AML-193 (cell line): ENCODE measurements at regions not wholly inside any gene's neighbourhood (a gene's known extent, or its start where the extent isn't known, plus 50 kb on each side); places are given as distances from the start of the nearest gene placed in this dataset.
"Not testable (repeated sequence)": the region's sequence is repeated elsewhere in the genome, so short reads cannot be mapped to it uniquely, and the experiment has no call there.

Experiments
- DNase-seq, 2 experiments: peaks; one replicate each; lab custom pipeline; 2025; lab: John Stamatoyannopoulos, UW

- no peak for DNase-seq
Observed at GRCh38 chr3:24545887-24546286, 51.2 kb upstream of the THRB start.

DNA sequence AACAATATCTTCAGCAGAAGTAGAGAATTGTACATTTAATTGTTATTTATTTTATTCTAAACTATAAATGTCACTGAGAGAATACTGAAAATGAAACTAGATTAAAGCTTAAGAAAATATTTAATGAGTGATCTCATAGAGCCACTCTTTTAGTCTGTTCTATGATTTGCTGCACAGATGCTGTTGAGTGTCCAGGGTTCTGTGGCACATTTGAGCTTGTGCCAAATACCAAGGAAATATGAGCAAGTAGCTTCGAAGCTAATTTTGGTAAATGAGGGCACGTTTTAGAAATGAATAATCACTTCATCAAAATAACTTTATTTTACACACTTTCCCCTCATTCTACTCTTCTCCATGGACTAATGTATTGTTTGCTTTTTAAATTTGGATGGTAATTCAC is 53.6 kb upstream of the THRB start:
- no peak for DNase-seq

GRCh38 chr3:24550588-24550987 is 55.9 kb upstream of the THRB start:
- no peak for DNase-seq

DNA sequence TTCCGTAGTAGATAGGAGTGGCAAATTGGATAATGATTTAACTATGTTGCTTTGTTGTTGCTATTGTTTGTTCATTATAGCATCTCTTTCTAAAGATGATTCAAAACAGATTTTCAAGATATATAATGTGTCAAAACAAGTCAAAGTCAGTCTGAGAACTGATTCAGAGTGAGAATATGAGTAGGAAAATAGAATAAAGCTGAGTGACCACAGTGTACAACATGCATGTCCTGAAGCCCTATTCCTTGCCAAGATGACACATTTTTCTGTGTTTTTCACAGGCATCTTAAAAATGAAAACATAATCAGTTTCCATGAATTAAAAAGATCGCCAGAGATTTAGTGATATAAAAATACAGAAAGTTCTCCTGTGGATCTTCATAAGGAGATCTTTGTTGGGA is 57.0 kb upstream of the THRB start:
- DNase-seq: no peak

DNA sequence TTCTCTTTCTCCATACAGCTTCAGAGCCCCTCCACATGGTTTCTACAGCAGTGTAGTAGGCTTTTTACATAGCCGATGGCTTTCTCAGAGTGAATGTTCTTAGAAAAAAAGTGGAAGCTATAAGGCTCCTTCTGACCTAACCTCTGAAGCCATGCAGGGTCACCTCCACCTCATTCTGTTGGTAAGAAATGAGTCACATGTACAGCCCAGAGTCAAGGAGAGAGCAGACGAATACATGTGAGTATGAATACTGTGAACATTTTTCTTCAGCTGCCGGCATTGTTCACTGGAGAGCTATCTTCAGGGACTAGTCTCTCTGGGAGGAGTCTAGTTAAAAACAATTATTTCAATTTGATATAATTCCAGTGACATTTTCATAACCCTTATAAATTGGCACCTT is 68.2 kb upstream of the THRB start:
- DNase-seq: no peak

DNA sequence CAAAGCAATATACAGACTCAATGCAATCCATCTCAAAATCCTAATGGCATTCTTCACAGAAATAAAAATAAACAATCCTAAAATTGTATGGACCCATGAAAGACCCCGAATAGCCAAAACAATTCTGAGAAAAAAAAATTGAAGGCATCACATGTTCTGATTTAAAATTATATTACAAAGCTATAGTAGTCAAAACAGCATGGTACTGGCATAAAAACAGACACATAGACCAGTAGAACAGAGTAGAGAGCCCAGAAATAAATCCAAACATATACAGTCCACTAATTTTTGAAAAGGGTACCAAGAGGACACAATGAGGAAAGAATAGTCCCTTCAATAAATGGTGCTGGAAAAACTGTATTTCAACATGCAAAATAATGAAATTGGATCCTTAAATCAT is 70.4 kb upstream of the THRB start:
- DNase-seq: no peak

DNA sequence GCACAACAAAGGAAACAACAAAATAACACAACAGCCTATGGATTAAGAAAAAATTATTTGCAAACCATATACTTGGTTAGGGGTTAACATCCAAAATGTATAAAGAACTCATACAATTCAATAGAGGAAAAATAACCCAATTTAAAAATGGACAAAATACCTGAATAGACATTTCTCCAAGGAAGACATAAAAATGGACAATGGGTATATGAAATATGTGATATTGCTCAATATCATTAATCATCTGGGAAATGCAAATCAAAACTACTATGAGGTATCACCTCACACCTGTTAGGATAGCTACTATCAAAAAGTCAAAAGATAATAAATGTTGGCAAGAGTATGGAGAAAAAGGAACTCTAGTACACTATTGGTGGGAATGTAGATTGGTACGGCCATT is 71.0 kb upstream of the THRB start:
- no peak for DNase-seq

GRCh38 chr3:24566927-24567326 is 72.3 kb upstream of the THRB start:
- DNase-seq: no peak

DNA sequence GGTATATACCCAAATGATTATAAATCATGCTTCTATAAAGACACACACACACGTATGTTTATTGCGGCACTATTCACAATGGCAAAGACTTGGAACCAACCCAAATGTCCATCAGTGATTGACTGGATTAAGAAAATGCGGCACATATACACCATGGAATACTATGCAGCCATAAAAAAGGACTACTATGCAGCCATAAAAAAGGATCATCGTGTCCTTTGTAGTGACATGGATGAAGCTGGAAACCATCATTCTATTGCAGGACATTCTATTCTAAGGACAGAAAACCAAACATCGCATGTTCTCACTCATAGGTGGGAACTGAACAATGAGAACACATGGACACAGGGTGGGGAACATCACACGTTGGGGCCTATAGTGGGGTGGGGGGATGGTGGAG is 77.8 kb upstream of the THRB start:
- DNase-seq: not testable (repeated sequence)

- no peak for DNase-seq
Observed at GRCh38 chr3:24573576-24573975, 78.9 kb upstream of the THRB start.

GRCh38 chr3:24578324-24578723 is 83.7 kb upstream of the THRB start:
- DNase-seq: no peak

- DNase-seq: no peak
Observed at GRCh38 chr3:24578951-24579421, 84.3 kb upstream of the THRB start.

- DNase-seq: no peak
Observed at GRCh38 chr3:24582431-24583403, 88.1 kb upstream of the THRB start.

- DNase-seq: no peak
Observed at GRCh38 chr3:24586920-24587319, 92.3 kb upstream of the THRB start.

DNA sequence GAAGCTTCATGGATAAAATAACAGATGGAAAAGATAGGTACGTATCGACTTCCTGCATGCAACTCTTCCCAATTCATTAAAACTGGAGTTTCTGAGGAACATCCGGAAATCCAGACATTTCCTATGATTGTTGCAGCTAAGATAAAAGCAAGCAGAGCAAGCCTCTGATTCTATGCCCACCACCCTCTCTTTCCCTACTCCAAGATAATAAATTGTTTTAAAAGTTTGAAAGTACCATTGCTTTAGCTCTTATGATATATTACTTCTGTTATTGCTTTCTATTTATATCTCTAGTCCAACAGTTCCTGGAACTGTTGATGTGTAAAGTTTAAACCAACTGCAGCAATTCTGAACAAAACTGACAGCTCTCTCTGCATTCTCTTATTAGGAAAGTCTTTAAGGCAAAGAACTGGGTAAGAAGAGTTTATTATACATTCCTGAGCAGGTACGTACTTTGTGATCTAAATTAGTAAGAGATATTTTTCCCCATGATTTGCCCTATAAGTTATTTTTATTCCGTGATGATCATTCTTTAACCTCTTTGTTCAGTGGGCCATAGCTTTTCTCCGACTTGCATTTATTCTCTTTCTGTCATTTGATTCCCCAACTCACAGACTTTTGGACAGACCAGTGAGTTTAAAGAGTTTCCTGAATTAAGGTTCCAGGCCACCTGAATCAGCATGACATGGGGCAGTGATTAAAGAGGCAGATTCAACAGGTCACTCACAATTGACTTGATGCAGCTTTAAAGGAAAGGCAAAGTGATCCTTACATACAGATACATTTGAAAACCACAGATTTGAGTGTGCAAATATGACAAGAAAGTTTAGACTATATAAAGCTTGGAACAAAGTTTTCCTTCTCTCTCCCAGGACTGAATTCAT is 94.2 kb upstream of the THRB start:
- DNase-seq: no peak

- DNase-seq: no peak
Observed at GRCh38 chr3:24589513-24589851, 94.8 kb upstream of the THRB start.

DNA sequence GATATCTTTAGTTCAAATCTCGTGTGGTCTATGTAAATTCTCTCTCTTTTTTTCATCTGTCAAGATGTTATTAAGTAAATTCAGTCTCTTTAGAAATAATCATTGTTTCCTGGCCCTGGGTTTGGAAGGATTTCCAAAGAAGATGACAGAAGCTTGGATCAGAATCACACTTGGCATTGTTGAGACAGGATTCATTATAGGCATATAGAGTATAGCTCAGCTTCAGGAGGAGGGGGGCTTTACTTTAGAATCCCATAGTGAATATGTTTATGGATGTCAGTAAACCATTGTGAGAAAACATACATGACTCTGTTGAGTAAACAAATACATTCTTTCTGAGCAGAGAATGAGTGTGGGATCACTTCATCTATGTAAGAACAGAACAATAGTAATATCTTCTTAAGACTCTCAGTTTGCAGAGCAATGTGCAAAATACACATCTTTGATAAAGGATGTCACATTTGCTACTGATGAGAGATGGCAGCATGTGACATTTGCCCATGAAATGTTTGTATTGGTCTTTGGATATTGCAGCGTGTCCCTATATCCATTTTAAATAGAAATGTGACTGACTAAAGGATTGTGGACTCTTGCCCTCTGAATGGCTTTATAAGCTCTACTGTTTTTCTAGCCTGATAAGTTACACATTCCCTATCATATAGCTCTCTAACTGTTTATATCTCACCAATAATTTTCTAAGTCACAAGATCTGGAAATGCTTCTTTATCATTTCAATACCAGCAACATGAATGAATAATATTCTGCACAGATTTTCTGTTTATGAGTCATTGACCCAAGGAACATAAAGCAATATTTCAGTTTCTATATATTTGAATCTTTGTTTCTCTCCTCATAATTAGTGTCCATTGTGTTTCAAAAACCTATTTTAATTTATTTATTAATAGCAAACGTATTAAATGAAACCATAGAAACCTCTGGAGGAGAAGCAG is 95.6 kb upstream of the THRB start:
- no peak for DNase-seq

DNA sequence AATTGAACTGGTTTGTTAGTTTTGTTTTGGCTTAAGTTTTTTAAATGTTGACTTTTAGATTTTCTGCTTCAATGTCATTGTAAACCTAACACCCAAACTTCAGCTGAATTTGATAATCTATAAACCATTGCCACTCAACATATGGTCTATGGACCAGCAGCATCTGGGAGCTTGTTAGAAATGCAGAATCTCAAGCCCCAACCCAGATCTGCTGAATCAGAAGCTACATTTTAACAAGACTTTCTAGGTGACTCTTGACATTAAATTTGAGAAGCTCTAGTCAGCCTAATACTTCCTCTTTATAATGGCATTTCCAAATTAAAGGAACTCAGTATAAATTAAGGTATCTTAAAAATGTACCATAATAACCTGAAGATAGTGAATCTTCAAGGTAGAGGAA is 96.5 kb upstream of the THRB start:
- DNase-seq: no peak

DNA sequence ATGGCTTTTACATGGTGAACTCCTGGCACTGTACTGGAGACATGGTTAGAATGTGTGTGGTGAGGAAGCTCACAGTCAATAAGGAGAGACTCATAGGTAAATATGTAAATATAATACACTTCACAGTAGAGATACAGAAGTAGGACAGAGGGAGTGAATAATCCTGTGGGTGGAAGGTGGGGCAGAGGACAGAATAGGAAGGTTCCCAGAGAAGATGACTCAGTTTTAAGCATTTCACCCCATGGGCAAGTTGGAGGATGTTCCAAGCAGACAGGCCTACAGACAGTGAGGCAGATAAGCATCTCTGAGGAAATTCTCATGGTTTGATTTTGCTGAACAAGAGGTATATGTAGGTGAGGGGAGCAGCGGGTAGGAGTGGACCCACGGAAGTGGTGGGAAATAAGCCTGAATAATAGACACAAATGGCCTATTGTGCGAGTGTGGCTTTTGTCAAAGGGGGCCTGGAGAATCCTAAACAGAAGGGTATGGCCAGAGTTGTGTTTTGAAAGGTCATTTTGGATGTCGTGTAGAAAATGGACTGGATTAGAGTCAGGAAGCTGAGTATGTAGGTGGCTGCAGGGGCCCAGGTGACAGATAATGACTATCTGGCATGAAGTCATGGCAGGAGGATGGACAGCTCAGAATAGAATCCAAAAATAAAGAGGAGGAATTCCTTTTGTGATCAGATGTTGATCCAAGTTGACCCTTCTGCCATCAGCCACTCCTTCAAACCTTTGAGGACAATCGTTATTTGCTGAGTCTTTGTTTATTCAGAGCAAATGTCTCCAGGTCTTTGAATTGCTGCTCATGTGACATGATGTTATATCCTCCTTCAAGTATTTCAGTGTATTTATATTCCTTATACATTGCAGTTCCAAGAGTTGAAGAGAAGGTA is 97.3 kb upstream of the THRB start:
- no peak for DNase-seq

GRCh38 chr3:24594161-24594560 is 99.5 kb upstream of the THRB start:
- DNase-seq: no peak

DNA sequence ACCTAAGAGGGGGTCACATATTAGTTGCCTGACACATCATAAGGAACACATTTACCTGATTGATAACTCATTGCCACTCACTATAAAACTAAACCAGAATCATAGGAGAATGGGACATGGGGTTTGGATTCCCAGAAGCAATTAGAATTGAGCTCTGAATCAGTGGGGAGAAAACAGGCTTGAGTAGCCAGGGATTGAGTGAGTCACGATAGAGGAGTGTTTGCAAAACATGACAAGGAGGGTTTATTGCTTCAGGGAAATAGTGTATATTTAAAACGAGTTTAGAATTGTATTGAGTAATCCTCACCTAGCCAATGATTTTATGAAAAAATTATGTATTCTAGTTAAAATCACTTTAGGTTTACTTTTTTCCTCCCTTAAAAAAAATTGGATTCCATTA is 101.1 kb upstream of the THRB start:
- DNase-seq: no peak
